NOMO-1 (cell line): ENCODE measurements at regions not wholly inside any gene's neighbourhood (a gene's known extent, or its start where the extent isn't known, plus 50 kb on each side); places are given as distances from the start of the nearest gene placed in this dataset.
A peak's percentile ranks its signal among the peaks of the same experiment; 100 is the strongest.
"Not testable (repeated sequence)": the region's sequence is repeated elsewhere in the genome, so short reads cannot be mapped to it uniquely, and the experiment has no call there.

Experiments used
- DNase-seq, 2 experiments: peaks; one replicate each; lab custom pipeline; 2025; ENCODE audit not compliant: unreplicated experiment in 2 of 2; lab: John Stamatoyannopoulos, UW

DNA sequence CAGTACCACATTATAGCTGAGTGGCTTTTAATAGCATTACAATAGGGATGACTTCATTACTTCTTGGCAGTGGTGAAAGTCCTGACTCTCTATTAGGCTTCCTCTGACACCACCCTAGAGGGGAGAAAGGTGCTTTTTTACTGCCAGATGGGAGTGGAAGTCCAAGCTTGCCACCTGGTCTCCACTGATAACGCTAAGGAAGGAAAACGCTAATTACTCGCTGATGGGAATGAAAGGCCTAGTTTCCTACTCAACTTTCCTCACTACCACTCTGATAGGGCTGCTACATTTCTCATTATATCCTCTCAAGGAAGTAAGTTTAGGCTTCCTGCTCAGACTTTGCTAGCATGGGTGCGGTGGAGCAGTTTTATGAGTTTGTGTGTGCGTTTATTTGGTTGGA is 62.3 kb upstream of the PAGE3 start:
- DNase-seq = no peak

GRCh38 chrX:55335296-55335695 is 70.6 kb upstream of the PAGE3 start:
- no peak for DNase-seq

- DNase-seq = no peak
Observed at GRCh38 chrX:55336176-55336575, 71.5 kb upstream of the PAGE3 start.

DNA sequence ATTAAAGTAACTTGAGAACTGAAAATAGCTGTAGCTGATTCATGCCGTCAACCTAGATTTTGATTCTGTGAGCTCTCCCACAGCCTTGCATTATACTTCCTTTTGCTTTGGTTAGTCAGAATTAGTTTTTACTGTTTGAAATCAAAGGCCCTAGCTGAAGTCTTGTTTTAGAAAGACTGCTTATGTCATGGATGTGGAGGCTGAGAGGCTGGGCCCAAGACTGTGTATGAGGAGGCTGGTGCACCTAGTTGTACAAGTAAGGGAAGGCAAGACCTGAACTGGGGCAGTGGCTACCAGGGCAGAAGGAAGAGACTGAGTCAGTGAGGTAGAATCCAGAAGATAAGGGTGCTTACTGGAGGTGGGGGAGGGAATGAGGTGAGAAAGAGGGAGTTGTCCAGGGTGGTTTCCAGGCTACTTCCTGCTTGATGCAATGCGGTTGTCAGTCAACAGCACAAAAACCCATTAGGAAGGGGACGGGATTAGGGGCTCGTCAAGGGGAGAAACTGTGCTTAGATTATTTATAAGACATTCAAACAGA is 76.2 kb upstream of the PAGE3 start:
- DNase-seq = no peak

DNA sequence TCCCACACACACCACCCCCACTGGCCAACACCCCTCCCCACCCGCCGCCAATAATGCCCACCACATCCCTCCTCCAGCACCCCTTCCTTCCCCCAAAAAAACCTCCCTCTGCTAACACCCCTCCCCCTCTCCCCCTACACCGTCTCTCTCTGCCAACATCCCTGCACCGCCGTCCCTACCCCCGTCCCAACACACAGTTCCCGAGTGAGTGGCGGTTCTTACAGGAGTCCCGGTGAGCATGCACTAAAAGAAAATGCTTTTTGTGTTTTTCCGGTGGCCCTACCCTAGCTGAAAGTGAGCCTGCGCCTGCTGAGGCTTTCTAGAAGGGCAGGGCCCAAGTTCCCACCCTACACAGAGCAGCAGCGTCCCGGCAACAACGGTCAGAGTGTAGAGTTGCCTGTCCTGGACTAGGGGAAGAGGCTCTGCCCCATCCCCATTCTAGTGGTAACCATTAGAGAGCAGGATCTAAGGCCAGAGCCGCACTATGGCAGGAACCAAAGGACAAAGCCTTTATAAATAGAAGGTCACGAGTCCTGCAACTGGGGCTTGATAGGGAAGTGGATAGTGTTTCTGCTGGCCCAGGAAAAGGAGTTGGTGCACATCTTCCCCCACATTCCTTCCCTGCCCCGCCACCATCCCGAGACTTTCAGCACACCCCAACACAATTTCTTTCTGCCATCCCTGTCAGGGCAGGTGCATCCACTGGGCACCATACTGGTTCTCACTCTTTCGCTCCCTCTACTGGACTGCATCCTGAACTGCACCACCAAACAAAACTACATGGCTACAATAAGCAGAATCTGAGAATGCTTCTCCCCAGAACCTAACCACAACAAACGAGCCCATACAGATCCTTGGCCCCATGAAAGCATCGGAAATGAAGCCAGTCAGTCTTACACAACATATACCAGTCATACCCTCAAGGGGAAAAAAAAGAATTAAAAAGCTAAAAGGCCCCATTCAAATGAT is 78.1 kb upstream of the PAGE3 start:
- DNase-seq = peak in 1 of 2 experiments; percentile 1

GRCh38 chrX:55356609-55357008 is 91.9 kb upstream of the PAGE3 start:
- no peak for DNase-seq

DNA sequence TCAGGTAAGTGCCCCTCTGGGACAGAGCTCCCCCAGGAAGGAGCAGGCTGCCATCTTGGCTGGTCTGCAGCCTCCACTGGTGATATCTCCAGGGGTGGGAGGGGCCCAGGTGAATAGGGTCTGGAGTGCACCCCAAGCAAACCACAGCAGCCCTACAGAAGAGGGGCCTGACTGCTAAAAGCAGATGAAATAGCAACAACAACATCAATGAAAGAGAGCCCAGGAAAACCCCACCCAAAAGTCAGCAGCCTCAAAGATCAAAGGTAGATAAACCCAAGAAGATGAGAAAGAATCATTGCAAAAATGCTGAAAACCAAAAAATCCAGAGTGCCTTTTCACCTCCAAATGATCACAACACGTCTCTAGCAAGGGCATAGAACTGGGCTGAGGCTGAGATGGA is 92.5 kb upstream of the PAGE3 start:
- DNase-seq = no peak

DNA sequence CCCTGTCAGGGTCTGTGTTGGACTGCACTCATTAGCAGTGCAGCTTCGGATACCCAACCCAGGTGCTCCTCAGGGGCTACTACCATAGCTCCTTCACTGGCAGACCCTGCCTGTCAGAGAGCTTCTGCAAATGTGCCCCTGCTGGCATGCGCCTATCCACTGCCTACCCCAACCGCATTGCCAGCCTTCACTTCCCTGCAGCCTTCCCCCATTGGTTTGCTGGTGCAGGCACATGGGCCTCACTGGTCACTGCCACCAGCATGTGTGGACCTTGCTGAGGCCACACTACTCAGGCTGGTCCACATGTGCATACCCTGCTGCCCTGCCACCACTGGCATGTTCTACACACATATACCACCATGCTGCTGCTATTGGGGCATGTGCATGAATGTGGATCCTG is 72.5 kb upstream of the MAGEH1 start:
- DNase-seq = no peak

DNA sequence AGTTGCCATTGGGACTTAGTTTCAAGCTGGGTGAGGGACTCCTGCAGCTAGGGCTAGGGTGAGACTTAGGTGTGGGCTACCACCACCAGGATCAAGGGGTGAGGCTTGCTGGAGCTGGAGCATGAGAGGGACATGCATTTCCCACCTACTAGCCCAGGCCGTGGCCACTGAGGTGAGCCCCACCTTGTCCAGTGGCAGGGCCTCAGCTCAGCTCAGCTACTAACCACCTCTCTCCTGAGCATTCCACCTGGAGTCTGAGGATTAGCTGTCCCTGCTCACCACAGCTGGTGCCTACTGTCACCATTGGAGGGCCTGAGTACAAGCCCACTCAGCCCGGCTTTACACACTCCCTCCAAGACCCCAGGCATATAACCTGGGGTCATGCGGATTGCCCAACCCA is 62.6 kb upstream of the MAGEH1 start:
- DNase-seq = no peak

DNA sequence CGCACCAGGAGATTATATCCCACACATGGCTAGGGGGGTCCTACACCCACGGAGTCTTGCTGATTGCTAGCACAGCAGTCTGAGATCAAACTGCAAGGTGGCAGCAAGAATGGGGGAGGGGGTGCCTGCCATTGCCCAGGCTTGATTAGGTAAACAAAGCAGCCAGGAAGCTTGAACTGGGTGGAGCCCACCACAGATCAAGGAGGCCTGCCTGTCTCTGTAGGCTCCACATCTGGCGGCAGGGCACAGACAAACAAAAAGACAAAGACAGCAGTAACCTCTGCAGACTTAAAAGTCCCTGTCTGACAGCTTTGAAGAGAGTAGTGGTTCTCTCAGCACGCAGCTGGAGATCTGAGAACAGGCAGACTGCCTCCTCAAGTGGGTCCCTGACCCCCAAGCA is 55.1 kb upstream of the MAGEH1 start:
- DNase-seq = not testable (repeated sequence)
